PC-9 (cell line): ENCODE measurements at regions not wholly inside any gene's neighbourhood (a gene's known extent, or its start where the extent isn't known, plus 50 kb on each side); places are given as distances from the start of the nearest gene placed in this dataset.

Experiments used
- BruUV-seq: library from RNA; stranded (reverse); fragments of 400-500 nt; replicated peaks from 2 replicates; lab custom pipeline; 2021; lab: Mats Ljungman, UMichigan
- CTCF ChIA-PET: fragments of 300-600 bp; sonication (Branson Sonifier 250); formaldehyde crosslinking; loops from one replicate; lab custom pipeline; 2022; ENCODE audit warnings: antibody characterized with exemption; lab: Charles Lee
- POLR2A ChIA-PET: fragments of 300-600 bp; sonication (Branson Sonifier 250); formaldehyde crosslinking; loops from one replicate; lab custom pipeline; 2022; ENCODE audit warnings: antibody characterized with exemption; ENCODE audit not compliant: unreplicated experiment; lab: Charles Lee
- DNase-seq, 2 experiments: peaks; one replicate each; pipeline versions ENCODE4 v3.0.0 to v3.0.0-alpha.2; 2015 to 2022; ENCODE audit warnings: mixed read lengths in 1 of 2
- H2AFZ ChIP-seq: fragments of 200-600 bp; sonication (generic); 2 replicates; pipeline ENCODE4 v1.8.1; 2017; ENCODE audit warnings: antibody characterized with exemption
- H3F3A ChIP-seq: fragments of 200-600 bp; sonication (generic); 2 replicates; pipeline ENCODE4 v1.8.1; 2017; ENCODE audit warnings: antibody characterized with exemption, mild to moderate bottlenecking, low read depth; ENCODE audit not compliant: insufficient read depth
- H3K27ac ChIP-seq: fragments of 200-600 bp; sonication (generic); 2 replicates; pipeline ENCODE4 v1.6.1; 2016; ENCODE audit warnings: mixed run types
- H3K27me3 ChIP-seq: fragments of 200-600 bp; sonication (generic); 2 replicates; pipeline ENCODE4 v1.6.1; 2016; ENCODE audit warnings: low read depth, mixed run types; ENCODE audit not compliant: insufficient read depth
- H3K36me3 ChIP-seq: fragments of 200-600 bp; sonication (generic); 2 replicates; pipeline ENCODE4 v1.6.1; 2016; ENCODE audit warnings: low read depth, mixed run types
- H3K4me1 ChIP-seq: fragments of 200-600 bp; sonication (generic); replicated peaks from 2 replicates; pipeline ENCODE4 v1.6.1; 2016; ENCODE audit warnings: mixed run types; ENCODE audit not compliant: insufficient read depth
- H3K4me2 ChIP-seq: fragments of 200-600 bp; sonication (generic); 2 replicates; pipeline ENCODE4 v1.6.1; 2017; ENCODE audit warnings: mixed run types
- H3K4me3 ChIP-seq: fragments of 200-600 bp; sonication (generic); 2 replicates; pipeline ENCODE4 v1.6.1; 2016; ENCODE audit warnings: mixed run types
- H3K79me2 ChIP-seq: fragments of 200-600 bp; sonication (generic); 2 replicates; pipeline ENCODE4 v1.6.1; 2017; ENCODE audit warnings: low read depth, mixed run types
- H3K9me2 ChIP-seq: fragments of 200-600 bp; sonication (generic); 2 replicates; pipeline ENCODE4 v1.8.1; 2017; ENCODE audit warnings: mild to moderate bottlenecking; ENCODE audit not compliant: insufficient read depth
- H3K9me3 ChIP-seq: fragments of 200-600 bp; sonication (generic); 2 replicates; pipeline ENCODE4 v1.8.1; 2016; ENCODE audit warnings: low read depth; ENCODE audit not compliant: insufficient read depth
- H4K20me1 ChIP-seq: fragments of 200-600 bp; sonication (generic); 2 replicates; pipeline ENCODE4 v1.8.1; 2017; ENCODE audit not compliant: insufficient read depth
- EZH2 ChIP-seq: fragments of 200-600 bp; sonication (generic); IDR thresholded peaks from 2 replicates; pipeline ENCODE4 v1.8.0; 2017; ENCODE audit warnings: antibody characterized with exemption, low read depth
- intact Hi-C: fragments of 100-400 bp; cut with micrococcal nuclease; formaldehyde crosslinking; loops from one replicate; pipeline ENCODE4 v1.10.0; 2022; ENCODE audit not compliant: unreplicated experiment
- TF ChIP-seq, protein P1 (sequence below): fragments of 200-600 bp; sonication (generic); conservative IDR thresholded peaks from 2 replicates; pipeline ENCODE4 v1.6.1; 2017; ENCODE audit warnings: mixed run types, antibody characterized with exemption, mild to moderate bottlenecking, moderate library complexity

DNA sequence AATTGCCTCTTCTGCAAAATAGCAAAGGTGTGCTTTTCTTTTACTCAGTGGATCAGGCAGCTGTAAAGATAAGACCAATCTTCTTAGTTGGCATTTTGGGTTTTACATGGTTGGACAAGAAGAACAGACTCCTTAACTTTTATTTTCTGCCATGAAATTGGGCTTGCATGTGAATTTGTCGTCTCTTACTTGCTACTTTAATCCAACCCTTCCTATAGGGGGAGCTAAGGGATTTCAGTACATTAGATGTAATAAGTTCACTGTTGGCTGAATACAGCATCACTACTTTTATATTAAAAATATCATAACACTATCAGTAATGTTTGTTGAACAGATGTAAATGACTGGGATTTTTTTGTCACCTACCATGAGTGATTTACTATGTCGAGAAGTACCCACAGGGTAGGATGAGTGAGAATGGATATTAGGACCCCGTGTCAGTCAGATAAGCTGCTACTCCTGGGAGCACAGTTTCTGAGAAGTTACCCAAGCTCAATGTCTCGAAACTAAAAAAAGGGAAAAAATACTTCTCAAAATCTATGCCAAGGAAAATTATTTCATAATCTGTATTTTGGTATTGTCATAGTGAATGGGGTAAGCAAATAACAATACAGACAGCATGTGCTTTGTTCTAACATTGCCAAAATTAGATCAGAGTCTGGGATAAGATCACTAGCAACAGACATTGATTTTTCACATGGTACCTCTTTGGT lies 127.4 kb upstream of the AGR3 start:
- Histone ChIP-seq H3F3A (0 out of 2 replicates have a peak, but pooled peaks cover 9% of the 10 kb centered on the region), H3K9me2 (no peaks in the 10 kb centered on the region), H3K36me3 (no peaks in the 10 kb centered on the region), H3K4me2 (no peak overlapping the region), H3K9me3 (peaks cover 5% of the 10 kb centered on the region), H3K27me3 (no peaks in the 10 kb centered on the region), H4K20me1 (no peaks in the 10 kb centered on the region), H3K27ac (no peak overlapping the region), H2AFZ (peak overlapping the region; percentile 2; the same call in 1 of the 2 replicates), H3K4me1 (peaks cover 21% of the 10 kb centered on the region), H3K79me2 (no peaks in the 10 kb centered on the region), H3K4me3 (no peak overlapping the region)
- no TSS peak for BruUV-seq
- CTCF ChIA-PET = interaction anchor here (0.7 to 0.8 kb wide), 2 partner anchors 23 to 312 kb away, joined by 3 read pairs; no protein-coding TSS in a partner anchor
- DNase-seq = no peak
- POLR2A ChIA-PET = no interaction called here
- intact Hi-C loops = loop anchor here (2.0 kb wide), 1 partner anchor 18 kb away; no protein-coding TSS in a partner anchor
- no peak for TF ChIP-seq EZH2
- TF ChIP-seq, protein P1, sequence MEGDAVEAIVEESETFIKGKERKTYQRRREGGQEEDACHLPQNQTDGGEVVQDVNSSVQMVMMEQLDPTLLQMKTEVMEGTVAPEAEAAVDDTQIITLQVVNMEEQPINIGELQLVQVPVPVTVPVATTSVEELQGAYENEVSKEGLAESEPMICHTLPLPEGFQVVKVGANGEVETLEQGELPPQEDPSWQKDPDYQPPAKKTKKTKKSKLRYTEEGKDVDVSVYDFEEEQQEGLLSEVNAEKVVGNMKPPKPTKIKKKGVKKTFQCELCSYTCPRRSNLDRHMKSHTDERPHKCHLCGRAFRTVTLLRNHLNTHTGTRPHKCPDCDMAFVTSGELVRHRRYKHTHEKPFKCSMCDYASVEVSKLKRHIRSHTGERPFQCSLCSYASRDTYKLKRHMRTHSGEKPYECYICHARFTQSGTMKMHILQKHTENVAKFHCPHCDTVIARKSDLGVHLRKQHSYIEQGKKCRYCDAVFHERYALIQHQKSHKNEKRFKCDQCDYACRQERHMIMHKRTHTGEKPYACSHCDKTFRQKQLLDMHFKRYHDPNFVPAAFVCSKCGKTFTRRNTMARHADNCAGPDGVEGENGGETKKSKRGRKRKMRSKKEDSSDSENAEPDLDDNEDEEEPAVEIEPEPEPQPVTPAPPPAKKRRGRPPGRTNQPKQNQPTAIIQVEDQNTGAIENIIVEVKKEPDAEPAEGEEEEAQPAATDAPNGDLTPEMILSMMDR = peak; percentile 62

DNA sequence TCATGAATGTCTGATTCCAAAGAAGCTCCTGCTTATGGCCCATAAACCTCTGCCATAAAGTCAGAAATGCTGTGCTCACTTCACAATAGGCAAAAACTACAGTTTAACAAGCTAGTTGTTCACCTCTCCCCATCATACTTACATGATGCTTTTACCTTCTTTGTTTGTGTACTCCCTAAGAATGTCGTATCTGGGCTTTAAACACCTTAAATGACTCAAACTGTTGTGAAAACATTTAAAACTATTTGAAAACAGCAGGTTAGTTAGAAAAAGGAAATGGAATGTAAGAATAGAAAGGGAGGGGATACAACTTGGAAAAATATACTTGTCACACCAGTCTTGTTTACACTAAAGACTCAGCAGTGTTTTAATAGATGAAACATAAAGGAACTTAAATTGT lies 128.2 kb upstream of the AGR3 start:
- CTCF ChIA-PET = interaction anchor here (0.8 kb wide), 1 partner anchor 22 kb away, joined by 3 read pairs; no protein-coding TSS in a partner anchor
- intact Hi-C loops = loop anchor here (2.0 kb wide), 1 partner anchor 19 kb away; no protein-coding TSS in a partner anchor
- Histone ChIP-seq H2AFZ (peak overlapping the region; percentile 2; the same call in 1 of the 2 replicates), H3K27ac (0 out of 2 replicates have a peak overlapping the region, but pooled peaks have one; percentile 2), H3K27me3 (no peaks in the 10 kb centered on the region), H4K20me1 (no peaks in the 10 kb centered on the region), H3K9me3 (peaks cover 5% of the 10 kb centered on the region), H3K79me2 (no peaks in the 10 kb centered on the region), H3F3A (0 out of 2 replicates have a peak, but pooled peaks cover 9% of the 10 kb centered on the region), H3K4me3 (no peak overlapping the region), H3K4me1 (peaks cover 21% of the 10 kb centered on the region), H3K36me3 (no peaks in the 10 kb centered on the region), H3K4me2 (peak overlapping the region; percentile 6; the same call in 1 of the 2 replicates), H3K9me2 (no peaks in the 10 kb centered on the region)
- TF ChIP-seq EZH2 = no peak
- TF ChIP-seq, protein P1 = no peak
- POLR2A ChIA-PET = no interaction called here
- peak in 1 of 2 experiments; percentile 67 for DNase-seq
- no TSS peak for BruUV-seq

DNA sequence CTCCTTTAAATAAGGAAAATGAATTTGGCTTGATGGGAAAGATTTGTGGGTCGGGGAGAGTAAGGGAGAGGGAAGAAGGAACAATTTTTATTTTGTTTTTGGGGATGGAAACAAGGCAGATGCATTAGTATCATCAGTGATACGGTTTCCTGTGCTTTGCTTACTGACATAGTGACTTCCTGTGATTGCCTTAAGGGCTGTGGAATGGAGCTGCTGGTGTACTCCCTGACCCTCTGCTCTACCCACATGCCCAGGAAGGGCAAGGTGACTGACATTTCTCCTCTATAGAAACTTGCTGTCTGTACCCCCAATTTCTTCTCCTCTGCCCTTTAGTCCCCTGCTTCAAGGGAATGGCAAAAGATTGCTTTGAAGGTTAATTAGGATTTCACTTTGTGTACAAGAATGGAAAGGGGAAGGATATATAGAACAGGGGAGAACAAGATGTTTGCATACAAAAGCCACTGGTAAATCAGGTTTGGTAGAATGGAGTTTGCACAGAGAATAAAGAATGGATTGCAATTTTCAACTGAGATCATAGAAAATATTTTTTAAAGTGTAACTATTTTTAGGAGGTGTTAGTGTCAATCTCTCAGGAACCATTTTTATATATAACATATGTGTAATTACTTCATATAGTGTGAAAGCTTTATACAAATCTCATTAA lies 129.0 kb upstream of the AGR3 start:
- Histone ChIP-seq H3K9me2 (no peaks in the 10 kb centered on the region), H3K27ac (0 out of 2 replicates have a peak overlapping the region, but pooled peaks have one; percentile 2), H3K79me2 (no peaks in the 10 kb centered on the region), H3K27me3 (no peaks in the 10 kb centered on the region), H3K4me1 (peaks cover 21% of the 10 kb centered on the region), H3K4me2 (no peak overlapping the region), H3K9me3 (peaks cover 5% of the 10 kb centered on the region), H2AFZ (no peak overlapping the region), H3K4me3 (no peak overlapping the region), H3F3A (0 out of 2 replicates have a peak, but pooled peaks cover 9% of the 10 kb centered on the region), H3K36me3 (no peaks in the 10 kb centered on the region), H4K20me1 (no peaks in the 10 kb centered on the region)
- TF ChIP-seq, protein P1 = no peak
- no peak for TF ChIP-seq EZH2
- BruUV-seq = no TSS peak
- POLR2A ChIA-PET = no interaction called here
- DNase-seq = no peak
- intact Hi-C loops = no loop called here
- CTCF ChIA-PET = no interaction called here
